ENCODE measurements at regions not wholly inside any gene's neighbourhood (a gene's known extent, or its start where the extent isn't known, plus 50 kb on each side); places are given as distances from the start of the nearest gene placed in this dataset.

GRCh38 chr13:50189450-50189849, 174.2 kb downstream of the KCNRG start:
- H4K20me1 ChIP-seq (ENCODE audit: control insufficient read depth, insufficient read depth, low read length, poor library complexity, severe bottlenecking): no peaks in the 10 kb centered on the region
- H3K36me3 ChIP-seq (replicated peaks in 1 of 2; ENCODE audit: control extremely low read depth in 1 of 2, control insufficient read depth in 1 of 2, extremely low read depth in 1 of 2, insufficient read depth in 2 of 2, low read length in 1 of 2): no peaks in the 10 kb centered on the region
- H3K4me3 ChIP-seq (ENCODE audit: control extremely low read depth in 1 of 5, extremely low read depth in 1 of 5, insufficient read depth in 1 of 5, low read depth in 2 of 5, low read length in 4 of 5): no peak overlapping the region
- H3K27me3 ChIP-seq (replicated peaks in 1 of 4; ENCODE audit: control extremely low read depth in 1 of 4, control insufficient read depth in 3 of 4, insufficient read depth in 4 of 4, low read length in 3 of 4): no peaks in the 10 kb centered on the region
- intact Hi-C loops (cut with micrococcal nuclease): no loop called here
- H3K9ac ChIP-seq (ENCODE audit: low read length): no peak overlapping the region
- H3K4me1 Mint-ChIP-seq: no peaks in the 10 kb centered on the region
- H3K9me3 Mint-ChIP-seq (ENCODE audit: insufficient read depth): no peaks in the 10 kb centered on the region
- H3K27me3 Mint-ChIP-seq: no peaks in the 10 kb centered on the region
- H3K4me3 Mint-ChIP-seq: no peak overlapping the region
- H3K4me1 ChIP-seq (ENCODE audit: control insufficient read depth in 2 of 2, insufficient read depth in 2 of 2, low read length in 2 of 2): no peaks in the 10 kb centered on the region
- 100% methylated on average over 1 of the region's 2 CpGs for WGBS (ENCODE audit: insufficient coverage)
- DNase-seq: no peak
- ChIA-PET CTCF (interaction anchor here (1.1 kb wide), 1 partner anchor 323 kb away, joined by 3 read pairs; no protein-coding TSS in a partner anchor), POLR2A (no interaction called here)
- TF ChIP-seq CTCF (IDR thresholded peaks at IDR 0.05): no peak
- no peak for TF ChIP-seq EZH2 (IDR thresholded peaks at IDR 0.05; ENCODE audit: borderline replicate concordance, insufficient read depth, low read depth, low read length, poor library complexity, severe bottlenecking)
- no peaks in the 10 kb centered on the region for H3K9me3 ChIP-seq (ENCODE audit: control extremely low read depth in 1 of 3, control insufficient read depth in 2 of 3, insufficient read depth in 1 of 3, low read length in 2 of 3)
- no peak for ATAC-seq (ENCODE audit: low read depth)
- H3K79me2 ChIP-seq (ENCODE audit: control insufficient read depth, insufficient read depth, low read length): no peaks in the 10 kb centered on the region
- H3K27ac Mint-ChIP-seq: no peak overlapping the region
- H3K27ac ChIP-seq (ENCODE audit: low read length in 2 of 2): no peak overlapping the region
- H2AFZ ChIP-seq (ENCODE audit: insufficient read depth, low read depth, low read length, poor library complexity, severe bottlenecking): no peak overlapping the region
- H3K4me2 ChIP-seq (replicated peaks; ENCODE audit: low read depth, low read length, poor library complexity, severe bottlenecking): no peak overlapping the region

- Histone ChIP-seq H3K36me3 (replicated peaks in 1 of 2; ENCODE audit: control extremely low read depth in 1 of 2, control insufficient read depth in 1 of 2, extremely low read depth in 1 of 2, insufficient read depth in 2 of 2, low read length in 1 of 2) (no peaks in the 10 kb centered on the region), H3K9me3 (ENCODE audit: control extremely low read depth in 1 of 3, control insufficient read depth in 2 of 3, insufficient read depth in 1 of 3, low read length in 2 of 3) (no peaks in the 10 kb centered on the region), H3K27ac (ENCODE audit: low read length in 2 of 2) (no peak overlapping the region), H3K27me3 (replicated peaks in 1 of 4; ENCODE audit: control extremely low read depth in 1 of 4, control insufficient read depth in 3 of 4, insufficient read depth in 4 of 4, low read length in 3 of 4) (no peaks in the 10 kb centered on the region), H4K20me1 (ENCODE audit: control insufficient read depth, insufficient read depth, low read length, poor library complexity, severe bottlenecking) (no peaks in the 10 kb centered on the region), H3K4me1 (ENCODE audit: control insufficient read depth in 2 of 2, insufficient read depth in 2 of 2, low read length in 2 of 2) (no peaks in the 10 kb centered on the region), H3K79me2 (ENCODE audit: control insufficient read depth, insufficient read depth, low read length) (no peaks in the 10 kb centered on the region), H3K9ac (ENCODE audit: low read length) (no peak overlapping the region), H2AFZ (ENCODE audit: insufficient read depth, low read depth, low read length, poor library complexity, severe bottlenecking) (no peak overlapping the region), H3K4me3 (ENCODE audit: control extremely low read depth in 1 of 5, extremely low read depth in 1 of 5, insufficient read depth in 1 of 5, low read depth in 2 of 5, low read length in 4 of 5) (no peak overlapping the region), H3K4me2 (replicated peaks; ENCODE audit: low read depth, low read length, poor library complexity, severe bottlenecking) (no peak overlapping the region)
- WGBS (ENCODE audit: insufficient coverage): no CpG with 5 or more reads among the region's 1 CpG
- ChIA-PET CTCF (no interaction called here), POLR2A (no interaction called here)
- H3K4me3 Mint-ChIP-seq: no peak overlapping the region
- H3K27ac Mint-ChIP-seq: no peak overlapping the region
- ATAC-seq (ENCODE audit: low read depth) (no peak), DNase-seq (no peak)
- H3K4me1 Mint-ChIP-seq: no peaks in the 10 kb centered on the region
- no peaks in the 10 kb centered on the region for H3K9me3 Mint-ChIP-seq (ENCODE audit: insufficient read depth)
- H3K27me3 Mint-ChIP-seq: peaks cover 3% of the 10 kb centered on the region
- intact Hi-C loops (cut with micrococcal nuclease): no loop called here
- TF ChIP-seq CTCF (IDR thresholded peaks at IDR 0.05) (no peak), EZH2 (IDR thresholded peaks at IDR 0.05; ENCODE audit: borderline replicate concordance, insufficient read depth, low read depth, low read length, poor library complexity, severe bottlenecking) (no peak)
Observed at GRCh38 chr13:50191004-50191403, 175.8 kb downstream of the KCNRG start.
